Vagina (tissue), 2 donors: ENCODE measurements at regions not wholly inside any gene's neighbourhood (a gene's known extent, or its start where the extent isn't known, plus 50 kb on each side); places are given as distances from the start of the nearest gene placed in this dataset.

Experiments
- CTCF ChIP-seq, 3 experiments: fragments of 450-650 bp in 2 of 3; fragments of 200-600 bp in 1 of 3; sonication (generic) in 1 of 3; IDR thresholded peaks; one replicate each; pipeline ENCODE4 v1.5.1; 2017 to 2019; ENCODE audit warnings: antibody characterized with exemption in 3 of 3, mild to moderate bottlenecking in 2 of 3, moderate library complexity in 2 of 3
- POLR2A ChIP-seq, 2 donors: fragments of 450-650 bp; IDR thresholded peaks; one replicate each; pipeline ENCODE4 v1.6.1; 2017; ENCODE audit warnings: antibody characterized with exemption in 2 of 2, mild to moderate bottlenecking in 2 of 2, moderate library complexity in 2 of 2
- POLR2AphosphoS5 ChIP-seq, 2 donors: sonication (generic); formaldehyde crosslinking; IDR thresholded peaks; one replicate each; pipeline ENCODE4 v1.9.0; 2017; ENCODE audit warnings: antibody characterized with exemption in 2 of 2, mild to moderate bottlenecking in 2 of 2, low read depth in 1 of 2; ENCODE audit not compliant: insufficient read depth in 1 of 2

- TF ChIP-seq CTCF (IDR thresholded peaks at IDR 0.05) (no peak), POLR2AphosphoS5 (IDR thresholded peaks at IDR 0.05; ENCODE audit: insufficient read depth in 1 of 2, low read depth in 1 of 2) (no peak), POLR2A (IDR thresholded peaks at IDR 0.05) (no peak)
Measured at GRCh38 chr13:56735537-56735942, 405.2 kb upstream of the PRR20A start.
